ENCODE measurements at regions not wholly inside any gene's neighbourhood (a gene's known extent, or its start where the extent isn't known, plus 50 kb on each side); places are given as distances from the start of the nearest gene placed in this dataset.

GRCh38 chr19:29275266-29275665, 62.3 kb upstream of the UQCRFS1 start:
- TF ChIP-seq CTCF (IDR thresholded peaks at IDR 0.05) (no peak), EP300 (IDR thresholded peaks at IDR 0.05) (no peak), POLR2A (IDR thresholded peaks at IDR 0.05) (no peak)
